ENCODE measurements at regions not wholly inside any gene's neighbourhood (a gene's known extent, or its start where the extent isn't known, plus 50 kb on each side); places are given as distances from the start of the nearest gene placed in this dataset.

GRCh38 chr21:38997051-38997842 lies 186.0 kb downstream of the PSMG1 start:
- TF ChIP-seq CTCF (IDR thresholded peaks at IDR 0.05) (no peak), POLR2A (IDR thresholded peaks at IDR 0.05) (no peak)
